ENCODE measurements at regions not wholly inside any gene's neighbourhood (a gene's known extent, or its start where the extent isn't known, plus 50 kb on each side); places are given as distances from the start of the nearest gene placed in this dataset.

GRCh38 chr4:11165052-11165451 is 263.6 kb downstream of the HS3ST1 start (continued):
- TF ChIP-seq, protein P1, sequence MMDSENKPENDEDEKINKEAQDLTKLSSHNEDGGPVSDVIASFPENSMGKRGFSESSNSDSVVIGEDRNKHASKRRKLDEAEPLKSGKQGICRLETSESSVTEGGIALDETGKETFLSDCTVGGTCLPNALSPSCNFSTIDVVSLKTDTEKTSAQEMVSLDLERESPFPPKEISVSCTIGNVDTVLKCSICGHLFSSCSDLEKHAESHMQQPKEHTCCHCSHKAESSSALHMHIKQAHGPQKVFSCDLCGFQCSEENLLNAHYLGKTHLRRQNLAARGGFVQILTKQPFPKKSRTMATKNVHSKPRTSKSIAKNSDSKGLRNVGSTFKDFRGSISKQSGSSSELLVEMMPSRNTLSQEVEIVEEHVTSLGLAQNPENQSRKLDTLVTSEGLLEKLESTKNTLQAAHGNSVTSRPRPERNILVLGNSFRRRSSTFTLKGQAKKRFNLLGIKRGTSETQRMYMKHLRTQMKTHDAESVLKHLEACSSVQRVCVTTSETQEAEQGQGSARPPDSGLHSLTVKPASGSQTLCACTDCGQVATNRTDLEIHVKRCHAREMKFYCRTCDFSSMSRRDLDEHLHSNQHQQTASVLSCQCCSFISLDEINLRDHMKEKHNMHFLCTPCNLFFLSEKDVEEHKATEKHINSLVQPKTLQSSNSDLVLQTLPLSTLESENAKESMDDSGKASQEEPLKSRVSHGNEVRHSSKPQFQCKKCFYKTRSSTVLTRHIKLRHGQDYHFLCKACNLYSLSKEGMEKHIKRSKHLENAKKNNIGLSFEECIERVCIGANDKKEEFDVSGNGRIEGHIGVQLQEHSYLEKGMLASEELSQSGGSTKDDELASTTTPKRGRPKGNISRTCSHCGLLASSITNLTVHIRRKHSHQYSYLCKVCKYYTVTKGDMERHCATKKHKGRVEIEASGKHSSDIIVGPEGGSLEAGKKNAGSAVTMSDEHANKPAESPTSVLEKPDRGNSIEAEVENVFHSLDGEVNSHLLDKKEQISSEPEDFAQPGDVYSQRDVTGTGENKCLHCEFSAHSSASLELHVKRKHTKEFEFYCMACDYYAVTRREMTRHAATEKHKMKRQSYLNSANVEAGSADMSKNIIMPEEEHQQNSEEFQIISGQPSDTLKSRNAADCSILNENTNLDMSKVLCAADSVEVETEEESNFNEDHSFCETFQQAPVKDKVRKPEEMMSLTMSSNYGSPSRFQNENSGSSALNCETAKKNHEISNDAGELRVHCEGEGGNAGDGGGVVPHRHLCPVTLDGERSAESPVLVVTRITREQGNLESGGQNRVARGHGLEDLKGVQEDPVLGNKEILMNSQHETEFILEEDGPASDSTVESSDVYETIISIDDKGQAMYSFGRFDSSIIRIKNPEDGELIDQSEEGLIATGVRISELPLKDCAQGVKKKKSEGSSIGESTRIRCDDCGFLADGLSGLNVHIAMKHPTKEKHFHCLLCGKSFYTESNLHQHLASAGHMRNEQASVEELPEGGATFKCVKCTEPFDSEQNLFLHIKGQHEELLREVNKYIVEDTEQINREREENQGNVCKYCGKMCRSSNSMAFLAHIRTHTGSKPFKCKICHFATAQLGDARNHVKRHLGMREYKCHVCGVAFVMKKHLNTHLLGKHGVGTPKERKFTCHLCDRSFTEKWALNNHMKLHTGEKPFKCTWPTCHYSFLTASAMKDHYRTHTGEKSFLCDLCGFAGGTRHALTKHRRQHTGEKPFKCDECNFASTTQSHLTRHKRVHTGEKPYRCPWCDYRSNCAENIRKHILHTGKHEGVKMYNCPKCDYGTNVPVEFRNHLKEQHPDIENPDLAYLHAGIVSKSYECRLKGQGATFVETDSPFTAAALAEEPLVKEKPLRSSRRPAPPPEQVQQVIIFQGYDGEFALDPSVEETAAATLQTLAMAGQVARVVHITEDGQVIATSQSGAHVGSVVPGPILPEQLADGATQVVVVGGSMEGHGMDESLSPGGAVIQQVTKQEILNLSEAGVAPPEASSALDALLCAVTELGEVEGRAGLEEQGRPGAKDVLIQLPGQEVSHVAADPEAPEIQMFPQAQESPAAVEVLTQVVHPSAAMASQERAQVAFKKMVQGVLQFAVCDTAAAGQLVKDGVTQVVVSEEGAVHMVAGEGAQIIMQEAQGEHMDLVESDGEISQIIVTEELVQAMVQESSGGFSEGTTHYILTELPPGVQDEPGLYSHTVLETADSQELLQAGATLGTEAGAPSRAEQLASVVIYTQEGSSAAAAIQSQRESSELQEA (IDR thresholded peaks at IDR 0.05; ENCODE audit: low read depth) = no peak
- TF ChIP-seq POLR2AphosphoS2 (IDR thresholded peaks at IDR 0.05; ENCODE audit: low read length) = no peak
- no peak for TF ChIP-seq SETDB1 (IDR thresholded peaks at IDR 0.05; ENCODE audit: low read length)
- TF ChIP-seq, protein P2, sequence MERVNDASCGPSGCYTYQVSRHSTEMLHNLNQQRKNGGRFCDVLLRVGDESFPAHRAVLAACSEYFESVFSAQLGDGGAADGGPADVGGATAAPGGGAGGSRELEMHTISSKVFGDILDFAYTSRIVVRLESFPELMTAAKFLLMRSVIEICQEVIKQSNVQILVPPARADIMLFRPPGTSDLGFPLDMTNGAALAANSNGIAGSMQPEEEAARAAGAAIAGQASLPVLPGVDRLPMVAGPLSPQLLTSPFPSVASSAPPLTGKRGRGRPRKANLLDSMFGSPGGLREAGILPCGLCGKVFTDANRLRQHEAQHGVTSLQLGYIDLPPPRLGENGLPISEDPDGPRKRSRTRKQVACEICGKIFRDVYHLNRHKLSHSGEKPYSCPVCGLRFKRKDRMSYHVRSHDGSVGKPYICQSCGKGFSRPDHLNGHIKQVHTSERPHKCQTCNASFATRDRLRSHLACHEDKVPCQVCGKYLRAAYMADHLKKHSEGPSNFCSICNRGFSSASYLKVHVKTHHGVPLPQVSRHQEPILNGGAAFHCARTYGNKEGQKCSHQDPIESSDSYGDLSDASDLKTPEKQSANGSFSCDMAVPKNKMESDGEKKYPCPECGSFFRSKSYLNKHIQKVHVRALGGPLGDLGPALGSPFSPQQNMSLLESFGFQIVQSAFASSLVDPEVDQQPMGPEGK (CRISPR knock-in tag; IDR thresholded peaks at IDR 0.05; ENCODE audit: borderline replicate concordance) = no peak
- no peak for TF ChIP-seq ZNF764 (CRISPR knock-in tag; IDR thresholded peaks at IDR 0.05; ENCODE audit: low read depth)
